EH (cell line): ENCODE measurements at regions not wholly inside any gene's neighbourhood (a gene's known extent, or its start where the extent isn't known, plus 50 kb on each side); places are given as distances from the start of the nearest gene placed in this dataset.
"Not testable (repeated sequence)": the region's sequence is repeated elsewhere in the genome, so short reads cannot be mapped to it uniquely, and the experiment has no call there.

Experiments used
- DNase-seq: peaks from one replicate; pipeline ENCODE4 v3.0.0-alpha.2; 2015; ENCODE audit warnings: low read depth

- DNase-seq, result no peak
Measured at GRCh38 chr17:53633856-53634255, 188.9 kb upstream of the KIF2B start.

DNA sequence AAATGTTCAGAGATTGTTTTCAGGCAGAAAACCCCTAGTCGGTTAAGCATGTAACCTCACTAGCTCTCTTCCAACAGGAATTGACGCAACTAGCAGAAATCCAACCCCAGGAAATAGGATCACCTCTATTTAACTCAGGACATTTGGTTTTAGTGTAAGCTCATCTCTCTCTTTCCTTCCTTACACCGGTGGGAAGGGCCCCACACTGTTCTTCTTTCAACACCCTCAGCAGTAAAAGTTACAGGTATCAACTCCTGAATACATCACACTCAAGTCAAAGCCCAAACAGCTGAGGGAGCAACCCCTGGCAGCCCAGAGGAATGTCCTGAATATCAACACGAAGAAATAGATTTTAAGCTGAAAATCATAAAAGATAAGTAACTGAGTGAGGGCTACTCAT lies 191.2 kb upstream of the KIF2B start:
- no peak for DNase-seq

- no peak for DNase-seq
Measured at GRCh38 chr17:53630638-53631037, 192.1 kb upstream of the KIF2B start.

DNA sequence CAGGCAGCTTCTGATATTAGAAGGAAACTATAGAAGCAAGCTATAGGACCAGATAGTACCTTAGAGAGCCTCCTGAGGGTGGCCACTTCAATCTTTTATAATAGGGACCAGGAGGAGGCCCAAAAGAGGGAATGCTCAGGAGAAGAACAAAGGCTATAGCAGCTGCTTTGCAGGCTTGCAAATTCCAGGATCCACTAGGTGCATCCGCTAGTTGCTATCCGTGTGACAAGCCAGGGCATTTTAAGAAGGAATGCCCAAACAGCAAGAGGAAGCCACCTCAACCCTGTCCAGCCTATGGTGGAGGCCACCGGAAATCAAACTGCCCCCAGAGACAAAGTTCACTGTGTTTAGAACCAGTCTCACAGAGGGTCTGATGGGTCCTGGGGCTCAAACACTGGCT lies 192.6 kb upstream of the KIF2B start:
- DNase-seq, result no peak

DNA sequence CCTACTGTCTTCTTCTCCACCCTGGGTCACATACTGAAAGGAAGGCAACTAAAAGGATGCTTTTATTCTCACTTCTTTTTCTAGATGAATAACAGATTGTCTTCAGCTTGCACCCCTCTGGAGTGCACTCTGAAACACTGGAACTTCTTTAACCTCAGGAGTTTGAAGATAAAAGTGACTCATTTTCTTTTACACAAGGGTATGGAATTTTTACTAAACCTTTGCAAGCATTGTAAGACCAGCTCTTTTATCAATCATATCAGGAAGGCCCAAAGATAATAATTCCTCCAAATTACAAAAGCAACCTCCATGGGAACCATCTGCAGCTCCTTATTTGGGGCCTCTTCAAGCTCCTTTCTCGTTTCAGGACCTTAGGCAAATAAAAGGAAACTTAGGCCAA lies 193.5 kb upstream of the KIF2B start:
- peak; percentile 36 for DNase-seq

DNA sequence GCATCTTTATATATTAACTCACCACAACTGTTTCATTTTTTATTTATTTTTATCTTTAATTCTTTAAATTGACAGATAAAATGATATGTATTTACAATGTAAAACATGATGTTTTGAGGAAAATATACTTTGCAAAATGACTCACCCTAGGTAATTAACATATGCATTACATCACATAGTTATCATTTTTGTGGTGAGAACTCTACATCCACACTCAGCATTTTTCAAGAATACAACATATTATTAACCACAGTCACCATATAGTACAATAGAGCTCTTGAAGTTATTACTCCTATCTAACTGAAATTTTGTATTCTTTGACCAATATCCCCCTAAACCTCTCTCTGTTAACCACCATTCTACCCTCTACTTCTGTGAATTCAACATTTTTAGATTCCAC lies 194.7 kb upstream of the KIF2B start:
- DNase-seq, result peak; percentile 57

DNA sequence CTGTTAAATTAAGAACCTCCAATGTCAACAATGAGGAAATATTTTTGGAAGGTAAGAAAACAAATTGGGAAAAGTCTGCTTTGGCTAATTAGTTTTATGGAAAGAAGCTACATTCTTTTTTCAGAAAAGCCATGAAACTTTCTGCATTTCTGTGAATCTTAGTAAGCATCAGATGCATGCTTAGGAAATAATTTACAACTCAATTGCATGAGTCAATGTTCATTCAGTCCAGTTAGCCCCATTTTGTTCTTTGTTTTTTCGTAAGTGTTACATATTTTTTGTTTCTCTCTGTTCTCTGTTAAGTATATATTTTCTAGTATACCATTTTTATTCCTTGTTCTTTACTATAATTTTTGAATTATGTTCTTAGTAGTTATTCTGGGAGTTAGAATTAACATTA lies 195.2 kb upstream of the KIF2B start:
- peak; percentile 73 for DNase-seq

DNA sequence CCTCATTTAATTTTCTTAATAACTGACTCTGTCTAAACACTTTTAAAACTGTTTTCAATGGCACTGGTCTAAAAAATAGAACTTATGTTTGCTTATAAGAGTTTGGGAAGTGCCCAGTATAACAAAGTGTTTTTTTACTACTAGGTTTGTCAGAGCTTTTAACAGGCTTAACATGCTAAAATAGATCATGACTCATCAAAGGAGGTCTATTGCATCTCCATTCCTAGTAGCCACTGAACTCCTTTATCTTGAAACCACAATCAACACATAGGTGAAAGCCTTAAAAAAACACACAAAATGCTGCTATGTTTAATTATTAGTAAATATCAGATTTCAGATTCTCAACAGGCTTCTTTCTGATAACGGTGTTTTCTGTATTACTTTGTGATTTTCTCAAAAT lies 196.4 kb upstream of the KIF2B start:
- peak; percentile 65 for DNase-seq

GRCh38 chr17:53619025-53619424 lies 203.7 kb upstream of the KIF2B start:
- no peak for DNase-seq

DNA sequence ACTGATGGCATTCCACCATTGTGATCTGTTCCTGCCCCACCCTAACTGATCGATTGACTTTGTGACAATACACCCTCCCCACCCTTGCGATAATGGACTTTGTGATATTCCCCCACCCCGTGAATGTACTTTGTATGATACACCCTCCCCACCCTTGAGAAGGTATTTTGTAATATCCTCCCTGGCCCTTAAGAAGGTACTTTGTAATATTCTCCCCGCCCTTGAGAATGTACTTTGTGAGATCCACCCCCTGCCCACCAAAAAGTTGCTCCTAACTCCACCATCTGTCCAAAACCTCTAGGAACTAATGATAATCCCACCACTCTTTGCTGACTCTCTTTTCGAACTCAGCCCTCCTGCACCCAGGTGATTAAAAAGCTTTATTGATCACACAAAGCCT lies 214.5 kb upstream of the KIF2B start:
- DNase-seq, result not testable (repeated sequence)

GRCh38 chr17:53607475-53607874 lies 215.3 kb upstream of the KIF2B start:
- DNase-seq, result no peak

DNA sequence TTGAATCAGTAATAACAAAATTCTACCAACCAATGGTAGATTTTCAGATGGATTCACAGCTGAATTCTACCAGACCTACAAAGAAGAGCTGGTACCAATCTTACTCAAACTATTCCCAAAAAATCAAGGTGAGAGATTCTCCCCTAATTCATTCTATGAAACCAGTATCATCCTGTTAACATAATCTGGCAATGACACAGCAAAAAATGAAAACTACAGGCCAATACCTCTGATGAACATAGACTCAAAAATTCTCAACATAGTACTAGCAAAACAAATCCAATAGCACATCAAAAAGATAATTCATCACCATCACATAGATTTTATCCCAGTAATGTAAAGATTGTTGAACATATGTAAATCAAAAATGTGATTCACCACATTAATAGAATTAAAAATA lies 234.4 kb upstream of the KIF2B start:
- no peak for DNase-seq

DNA sequence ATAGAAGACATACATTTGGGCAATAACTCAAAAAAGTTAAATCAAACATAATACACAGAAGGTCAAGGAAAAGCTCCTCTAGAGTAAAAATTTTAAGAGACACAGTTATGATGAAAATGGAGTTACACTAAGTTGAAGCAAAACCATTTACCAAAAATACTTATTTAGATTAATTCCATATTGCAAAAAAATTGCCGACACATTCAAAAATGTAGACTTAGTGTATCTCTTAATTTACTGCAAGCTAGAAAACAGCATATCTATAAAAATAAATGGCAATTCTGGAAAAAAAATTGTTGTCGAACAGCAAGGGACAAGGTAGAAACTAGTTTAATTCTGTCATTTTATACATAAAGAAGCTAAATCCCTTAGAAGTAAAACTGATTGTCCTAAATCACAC lies 248.7 kb upstream of the KIF2B start:
- DNase-seq, result no peak

- DNase-seq, result no peak
Measured at GRCh38 chr17:53571342-53571741, 251.4 kb upstream of the KIF2B start.

DNA sequence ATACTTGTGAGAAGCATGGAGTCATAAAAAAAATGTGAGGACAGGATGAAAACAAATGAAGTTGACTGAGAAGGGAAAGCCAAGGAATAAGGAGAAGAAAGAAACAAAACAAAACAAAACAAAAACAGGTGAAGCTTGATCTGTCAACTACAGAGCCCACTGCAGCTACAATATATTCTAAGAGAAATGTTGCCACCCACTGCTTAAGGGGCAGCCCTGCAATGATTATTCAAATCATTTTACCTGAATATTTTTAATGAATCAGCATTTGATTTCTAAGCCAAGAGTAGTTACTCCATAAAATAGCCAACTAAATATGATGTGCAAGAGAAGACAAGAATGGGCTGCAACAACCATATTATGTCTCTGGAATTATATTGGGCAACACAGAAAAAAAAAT lies 252.0 kb upstream of the KIF2B start:
- no peak for DNase-seq

DNA sequence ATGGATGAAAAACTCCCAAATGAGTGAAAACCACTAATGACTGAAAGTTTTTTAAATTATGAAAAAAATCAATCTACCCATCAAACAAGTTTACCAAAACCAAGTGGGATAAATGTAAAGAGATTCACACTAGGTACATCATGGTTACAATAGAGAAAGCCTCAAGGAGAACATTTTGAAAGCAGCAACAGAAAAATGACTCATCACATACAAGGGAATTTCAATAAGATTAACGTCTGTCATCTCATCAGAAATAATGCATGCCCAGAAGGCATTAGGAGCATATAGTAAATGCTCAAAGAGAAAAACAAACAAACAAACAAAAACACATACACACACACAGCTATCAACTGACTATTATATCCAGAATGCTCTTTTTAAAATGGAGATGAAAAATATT lies 261.8 kb upstream of the KIF2B start:
- no peak for DNase-seq

DNA sequence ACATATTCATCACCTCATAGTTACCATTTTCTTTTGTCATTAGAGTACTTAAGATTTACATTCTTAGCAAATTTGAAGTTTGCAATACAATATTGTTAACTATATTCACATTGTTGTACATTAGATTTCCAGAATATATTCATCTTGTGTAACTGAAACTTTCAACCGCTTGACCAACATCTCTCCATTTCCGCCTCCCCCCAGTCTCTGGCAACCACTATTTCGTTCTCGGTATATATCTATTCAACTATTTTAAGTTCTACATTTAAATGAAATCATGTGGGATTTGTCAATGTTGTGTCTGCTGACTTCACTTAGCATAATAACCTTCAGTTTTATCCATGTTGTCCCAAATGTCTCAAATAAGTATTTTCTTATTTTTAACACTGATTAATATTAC lies 274.5 kb upstream of the KIF2B start:
- DNase-seq, result no peak

DNA sequence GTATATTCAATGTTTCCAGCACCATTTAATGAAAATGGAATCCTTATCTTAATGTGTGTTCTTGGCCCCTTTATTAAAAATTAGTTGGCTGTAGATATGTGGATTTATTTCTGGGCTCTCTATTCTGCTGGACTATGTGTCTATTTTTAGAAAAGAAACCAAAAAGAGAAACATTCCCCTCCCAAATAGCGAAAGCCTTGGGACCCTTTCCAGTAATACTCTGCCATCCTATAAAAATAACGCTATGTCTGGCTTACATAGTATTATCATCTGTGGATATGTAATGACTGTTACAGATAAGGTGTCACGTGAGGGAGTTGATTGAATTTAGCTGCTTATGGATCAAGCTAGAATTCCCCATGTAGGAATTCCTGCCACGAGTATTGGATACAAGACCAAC lies 279.3 kb upstream of the KIF2B start:
- no peak for DNase-seq

DNA sequence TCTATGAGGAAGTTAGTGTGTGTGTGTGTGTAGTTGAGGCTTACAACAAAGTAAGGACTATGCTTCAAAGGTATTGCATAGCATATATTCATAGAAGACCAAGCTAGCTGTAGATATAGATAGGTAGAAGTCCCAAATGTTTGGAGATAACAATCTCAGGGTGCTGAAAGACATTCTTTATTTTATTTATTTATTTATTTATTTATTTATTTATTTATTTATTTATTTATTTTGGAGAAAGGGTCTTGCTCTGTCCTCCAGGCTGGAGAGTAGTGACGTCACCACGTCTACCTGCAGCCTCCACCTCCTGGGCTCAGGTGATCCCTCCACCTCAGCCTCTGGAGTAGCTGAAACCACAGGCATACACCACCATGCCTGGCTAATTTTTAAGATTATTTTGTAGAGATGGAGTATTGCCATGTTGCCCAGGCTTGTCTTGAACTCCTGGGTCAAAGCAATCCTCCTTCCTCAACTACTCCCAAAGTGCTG lies 284.6 kb upstream of the KIF2B start:
- no peak for DNase-seq

DNA sequence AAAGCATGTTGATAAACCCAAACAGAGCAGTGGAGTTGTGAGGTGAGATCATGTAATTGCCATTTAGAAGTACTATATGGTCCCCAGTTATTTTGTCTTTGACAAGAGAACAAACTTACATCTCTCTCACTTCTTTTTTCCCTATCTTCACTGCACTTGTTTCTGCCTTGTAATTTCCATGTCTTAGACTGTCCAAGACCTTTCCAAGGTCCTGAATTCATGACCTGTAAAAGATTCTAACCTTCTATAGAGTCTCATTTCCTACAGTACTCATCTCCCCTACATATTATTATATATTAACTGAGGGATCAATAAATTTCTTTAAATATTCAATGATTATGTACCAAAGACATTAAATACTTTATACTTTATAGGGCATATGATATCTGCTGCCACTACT lies 295.3 kb upstream of the KIF2B start:
- no peak for DNase-seq

DNA sequence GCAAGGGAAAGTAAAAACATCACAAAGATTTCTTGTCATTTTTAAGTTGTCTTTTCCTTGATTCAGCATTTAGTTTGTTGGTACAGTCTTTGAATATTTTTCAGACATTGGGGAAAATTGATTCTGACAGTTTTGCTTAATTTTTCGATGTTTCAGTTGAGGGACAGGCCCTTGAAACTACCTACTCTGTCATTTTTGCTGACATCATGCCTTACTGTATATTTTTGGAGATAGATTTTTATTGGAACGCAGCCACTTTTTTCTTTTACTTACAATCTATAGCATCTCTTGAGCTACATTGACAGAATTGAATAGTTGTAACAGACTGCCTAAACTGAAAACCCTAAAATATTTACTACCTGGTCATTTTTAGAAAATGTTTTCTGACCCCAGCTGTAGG lies 297.1 kb upstream of the KIF2B start:
- DNase-seq, result no peak

DNA sequence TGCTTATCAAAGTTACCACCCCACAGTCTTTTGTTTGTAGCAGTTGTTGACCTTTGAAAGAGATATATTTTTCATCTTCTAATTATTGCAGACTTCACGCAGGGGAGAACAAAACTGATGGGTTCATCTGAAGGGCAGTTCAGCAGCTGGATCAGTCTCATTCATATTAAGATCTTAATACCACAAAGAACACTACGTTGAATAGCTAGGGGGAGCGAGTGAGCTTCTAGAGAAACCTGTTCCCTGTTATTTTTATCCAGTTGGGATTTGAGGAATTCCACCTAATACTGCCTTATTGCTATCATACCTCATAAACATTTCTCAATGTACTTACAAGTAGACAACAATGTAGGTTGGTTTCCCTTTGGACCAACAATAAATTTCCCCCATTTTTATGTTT lies 306.1 kb upstream of the KIF2B start:
- no peak for DNase-seq

DNA sequence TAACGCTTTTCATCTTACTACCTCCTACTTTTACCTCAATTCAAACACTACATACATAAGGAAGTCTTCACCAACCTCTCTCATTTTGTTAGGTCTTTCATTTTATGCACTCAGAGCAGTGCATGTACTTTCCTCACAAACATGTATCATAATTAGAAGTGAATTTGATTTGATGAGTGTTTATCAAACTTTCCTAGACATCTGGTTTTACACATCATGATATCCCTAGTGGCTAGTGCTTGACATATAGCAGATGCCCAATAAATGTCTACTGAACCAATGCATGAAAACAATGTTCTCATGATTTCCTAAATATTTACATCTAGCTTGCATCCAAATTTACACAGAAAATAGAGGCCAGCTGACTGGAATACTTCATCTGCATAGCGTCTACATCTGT lies 323.4 kb upstream of the KIF2B start:
- DNase-seq, result no peak

- no peak for DNase-seq
Measured at GRCh38 chr17:53496356-53496755, 326.4 kb upstream of the KIF2B start.

DNA sequence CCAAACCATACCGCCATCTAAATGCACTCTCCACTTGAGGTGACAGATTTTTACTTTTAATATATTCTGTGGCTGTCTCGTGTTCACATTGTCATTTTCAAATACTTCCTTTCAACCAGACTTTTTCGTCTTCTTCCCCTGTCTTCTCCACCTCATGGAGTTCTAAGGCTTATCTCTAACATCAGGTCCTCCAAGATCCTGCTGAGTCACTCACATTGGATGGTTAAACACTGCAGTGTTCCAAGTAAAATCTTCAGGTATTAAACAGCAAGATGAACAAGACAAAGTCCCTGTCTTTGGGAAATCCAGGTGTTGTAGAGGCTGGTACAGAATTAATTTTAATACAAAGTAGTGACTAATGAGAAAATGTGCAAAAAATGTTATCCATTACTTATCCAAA lies 330.2 kb upstream of the KIF2B start:
- DNase-seq, result no peak
